SH-SY5Y (cell line): ENCODE measurements at regions not wholly inside any gene's neighbourhood (a gene's known extent, or its start where the extent isn't known, plus 50 kb on each side); places are given as distances from the start of the nearest gene placed in this dataset.

Source experiments
- GATA2 ChIP-seq: IDR thresholded peaks from 2 replicates; pipeline ENCODE4 v1.6.1; 2011; ENCODE audit warnings: mild to moderate bottlenecking, low read depth, low read length
- GATA3 ChIP-seq: IDR thresholded peaks from 2 replicates; pipeline ENCODE4 v1.6.1; 2011; ENCODE audit warnings: low read depth, mild to moderate bottlenecking, low read length, moderate library complexity

GRCh38 chr2:181114021-181114420 is 133.6 kb downstream of the UBE2E3 start:
- TF ChIP-seq GATA3 = no peak
- no peak for TF ChIP-seq GATA2

- TF ChIP-seq GATA3 (no peak), GATA2 (no peak)
Observed at GRCh38 chr2:181116261-181116660, 135.9 kb downstream of the UBE2E3 start.

DNA sequence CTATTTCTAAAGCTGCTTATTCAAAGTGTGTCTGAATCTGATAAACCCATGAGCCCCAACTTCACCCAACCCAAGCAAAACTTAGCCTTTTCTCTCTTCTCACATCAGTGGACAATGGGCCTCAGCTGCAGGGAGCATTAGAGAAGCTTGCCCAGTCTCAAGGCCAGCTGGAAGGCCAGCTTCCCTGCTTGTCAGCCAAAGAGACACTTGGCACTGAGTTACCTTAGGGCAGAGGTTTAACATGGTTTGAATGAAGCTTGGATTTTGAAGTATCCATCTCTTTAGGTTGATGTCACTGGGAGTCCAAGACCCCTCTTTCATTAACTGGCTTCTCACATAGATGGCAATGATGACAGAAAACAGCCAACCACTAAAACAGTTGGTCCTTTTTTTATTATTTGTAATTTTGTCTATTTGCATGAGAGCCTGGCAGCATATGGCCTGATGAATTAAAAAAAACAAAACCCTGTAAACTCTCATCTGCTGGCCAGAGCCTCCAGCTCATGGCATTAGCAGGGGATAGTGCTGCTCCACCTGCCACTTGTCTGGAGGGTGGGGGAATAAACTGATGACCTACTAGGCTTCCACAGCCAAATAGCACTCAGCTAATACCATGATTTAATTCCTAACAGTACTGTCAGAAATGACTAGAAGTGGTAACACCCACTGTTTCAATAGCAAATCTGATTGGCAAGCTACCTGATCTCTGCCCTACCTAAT is 137.0 kb downstream of the UBE2E3 start:
- TF ChIP-seq GATA2 (no peak), GATA3 (no peak)

DNA sequence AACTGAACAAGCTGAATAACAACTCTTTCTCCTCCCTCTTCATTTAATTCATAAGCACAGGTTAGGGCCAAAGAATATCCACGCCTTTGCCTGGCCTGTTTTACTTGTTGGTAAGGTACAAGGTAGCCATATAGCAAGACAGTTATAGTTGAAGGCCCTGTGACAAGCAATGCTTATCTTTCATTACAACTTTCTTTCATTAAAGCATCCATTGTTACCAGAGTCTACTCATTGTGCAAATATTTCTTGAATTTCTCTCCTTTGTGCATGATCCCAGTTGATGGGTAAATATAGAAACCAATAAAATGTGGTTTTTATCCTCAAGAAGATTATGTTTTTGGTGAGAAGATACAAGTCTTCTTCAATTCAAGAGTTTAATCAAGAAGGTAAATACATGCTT is 140.2 kb downstream of the UBE2E3 start:
- TF ChIP-seq GATA2 (no peak), GATA3 (no peak)

DNA sequence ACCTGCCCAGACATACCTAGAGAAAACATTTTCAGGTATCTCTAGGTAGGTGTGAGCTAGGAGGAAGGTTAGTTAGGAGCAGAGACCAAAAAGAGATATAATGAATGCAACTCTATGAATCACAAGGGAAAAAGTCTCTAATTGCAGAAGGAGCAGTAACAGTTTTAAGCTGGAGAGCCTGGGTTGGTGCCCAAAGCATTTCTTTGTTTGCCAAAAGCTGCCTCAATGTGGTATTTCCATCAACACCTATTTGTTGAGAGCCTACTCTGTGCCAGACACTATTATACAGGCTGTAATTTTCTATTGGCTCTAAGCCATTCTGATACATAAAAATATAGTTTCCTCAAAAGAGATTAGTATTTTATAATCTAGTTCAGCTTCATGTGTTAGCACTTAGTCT is 141.6 kb downstream of the UBE2E3 start:
- no peak for TF ChIP-seq GATA2
- no peak for TF ChIP-seq GATA3

DNA sequence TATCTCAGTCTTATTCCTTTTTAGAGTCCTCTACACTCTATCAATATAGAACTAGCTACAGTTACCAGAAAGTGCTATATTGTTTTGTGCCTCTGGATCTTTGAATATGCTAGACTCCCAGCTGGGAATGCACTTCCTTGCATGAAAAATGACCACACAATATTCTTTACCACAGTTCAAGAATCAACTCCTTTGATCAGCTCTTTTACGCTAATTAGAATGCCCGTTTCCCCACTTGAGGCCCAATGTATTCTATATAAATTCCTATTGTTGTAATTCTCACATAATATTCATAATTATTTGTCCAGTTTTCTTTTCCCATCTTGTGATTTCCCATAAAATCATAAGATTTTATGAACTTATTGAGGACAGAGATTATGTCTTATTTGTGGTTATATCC is 142.2 kb downstream of the UBE2E3 start:
- TF ChIP-seq GATA2 (no peak), GATA3 (no peak)

DNA sequence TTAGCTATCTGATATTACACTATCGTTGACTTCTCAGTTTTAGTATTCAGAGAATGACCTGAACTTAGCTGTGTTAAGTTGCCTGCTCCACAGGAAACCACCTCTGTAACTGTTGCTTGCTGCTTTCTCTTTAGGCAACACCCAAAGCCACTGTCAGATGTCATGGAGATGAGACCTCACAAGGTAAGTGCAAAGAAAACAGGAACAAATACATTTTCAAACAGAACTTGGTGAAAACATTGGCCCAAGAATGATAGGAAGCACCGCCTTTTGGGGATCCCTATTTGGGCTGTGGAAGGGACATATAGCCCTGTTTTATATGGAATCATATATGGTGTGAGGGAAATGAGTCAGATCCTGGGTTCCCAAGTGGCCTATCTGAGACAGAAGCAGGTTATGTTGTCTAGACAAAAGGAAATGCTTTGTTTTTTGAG is 143.4 kb downstream of the UBE2E3 start:
- TF ChIP-seq GATA3 (no peak), GATA2 (no peak)

DNA sequence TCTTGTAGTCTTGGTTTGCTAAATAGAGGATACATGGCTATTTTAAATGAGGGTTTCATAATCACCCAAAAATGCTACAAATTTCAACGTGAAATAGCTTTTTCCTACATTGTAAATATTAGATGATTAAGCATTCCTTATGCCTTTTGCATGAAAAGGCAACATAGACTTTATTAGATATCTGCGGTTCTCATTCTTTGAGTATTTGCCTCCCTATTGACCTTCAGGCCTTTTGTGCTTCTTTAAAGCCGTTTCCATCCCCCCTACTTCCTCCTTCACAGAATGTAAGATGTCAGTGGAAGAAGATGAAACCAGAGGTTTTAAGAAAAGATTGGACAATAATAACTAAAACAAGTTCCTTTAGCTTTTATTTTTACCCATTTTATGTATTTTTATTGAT is 144.1 kb downstream of the UBE2E3 start:
- no peak for TF ChIP-seq GATA3
- no peak for TF ChIP-seq GATA2

DNA sequence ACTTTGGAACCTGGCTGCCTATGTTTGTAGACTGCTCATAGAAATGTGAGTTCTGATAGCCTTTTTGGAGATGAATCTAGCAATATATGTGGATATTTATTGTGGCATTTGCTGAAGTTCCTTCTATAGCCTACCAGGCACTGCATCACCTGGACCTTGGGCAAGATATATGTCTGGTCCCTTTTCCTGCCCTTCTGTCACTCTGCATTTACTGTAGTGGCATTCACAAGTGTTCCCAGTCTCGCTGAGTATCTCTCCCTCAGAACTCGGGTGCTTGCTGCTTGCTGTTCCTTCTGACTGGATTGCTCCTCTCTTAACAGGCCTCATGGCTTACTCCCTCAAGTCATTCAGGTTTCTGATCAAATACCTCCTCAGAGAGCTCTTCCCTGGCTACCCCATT is 145.0 kb downstream of the UBE2E3 start:
- TF ChIP-seq GATA3 (no peak), GATA2 (no peak)

DNA sequence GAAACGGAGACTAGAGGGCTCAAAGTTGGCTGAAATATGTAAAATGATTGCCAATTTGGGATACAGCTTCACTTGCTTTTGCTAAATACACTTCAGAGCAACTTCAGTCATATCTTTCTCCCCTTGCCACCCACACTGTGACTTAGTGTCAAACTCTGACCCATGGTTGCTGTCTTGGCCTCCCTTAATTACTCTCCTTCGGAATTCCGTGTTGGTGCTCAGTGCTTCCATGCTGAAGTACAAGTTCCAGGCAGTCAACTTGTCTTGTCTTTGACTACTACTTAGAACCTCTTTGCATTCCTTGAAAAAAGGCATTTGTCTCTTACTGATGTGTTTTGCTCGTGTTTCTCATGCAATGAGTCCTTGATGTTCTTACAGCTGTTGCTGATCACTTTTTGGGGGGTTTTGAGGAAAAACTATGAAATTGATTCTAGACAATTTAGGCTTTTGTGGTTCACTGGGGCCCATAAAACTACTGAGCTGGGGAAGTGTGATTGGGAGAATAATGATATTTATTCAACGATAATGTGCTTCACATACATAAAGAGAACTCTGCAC is 146.0 kb downstream of the UBE2E3 start:
- TF ChIP-seq GATA2 (no peak), GATA3 (no peak)

DNA sequence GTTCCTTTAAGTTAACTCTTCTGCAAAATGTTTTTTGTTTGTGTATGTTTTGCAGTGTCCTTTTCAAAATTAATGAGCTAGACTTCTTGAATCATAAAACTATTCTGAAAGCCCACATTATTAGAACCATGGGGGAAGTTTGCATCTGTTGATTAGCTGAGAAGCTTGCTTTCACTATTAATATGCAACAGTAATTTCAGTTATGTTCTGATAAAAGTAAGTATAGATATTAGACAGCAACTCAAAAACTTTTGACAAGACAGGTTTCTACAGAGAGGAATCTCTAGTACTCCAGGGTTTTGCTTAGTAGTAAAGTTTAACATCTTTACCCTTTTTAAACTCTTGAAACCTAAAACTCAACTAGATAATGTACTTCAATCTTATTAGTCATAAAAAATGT is 147.8 kb downstream of the UBE2E3 start:
- TF ChIP-seq GATA3 (no peak), GATA2 (no peak)

GRCh38 chr2:181129364-181130056 is 149.1 kb downstream of the UBE2E3 start:
- no peak for TF ChIP-seq GATA2
- TF ChIP-seq GATA3 = no peak

GRCh38 chr2:181130686-181131085 is 150.3 kb downstream of the UBE2E3 start:
- no peak for TF ChIP-seq GATA3
- no peak for TF ChIP-seq GATA2

DNA sequence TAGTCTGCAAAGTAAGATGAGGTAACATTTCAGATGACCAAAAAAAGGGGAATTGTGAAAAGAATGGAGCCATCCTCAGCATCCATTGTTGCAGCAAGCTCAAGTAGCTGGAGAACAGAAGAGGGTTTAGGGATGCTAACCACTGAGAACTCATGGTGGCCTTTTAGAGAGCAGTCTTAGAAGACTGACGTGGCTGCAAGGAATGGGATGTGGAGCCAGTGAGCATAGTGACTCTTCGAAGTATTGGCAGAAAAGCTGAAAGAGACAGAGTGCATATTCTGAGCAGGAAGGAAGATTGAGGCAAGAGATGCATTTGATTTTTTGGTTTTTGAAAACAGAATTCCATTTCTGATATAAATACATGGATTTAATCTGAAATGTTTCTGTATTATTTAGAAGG is 151.2 kb downstream of the UBE2E3 start:
- TF ChIP-seq GATA2 = no peak
- no peak for TF ChIP-seq GATA3

- no peak for TF ChIP-seq GATA3
- no peak for TF ChIP-seq GATA2
Observed at GRCh38 chr2:181138816-181139215, 158.4 kb downstream of the UBE2E3 start.

DNA sequence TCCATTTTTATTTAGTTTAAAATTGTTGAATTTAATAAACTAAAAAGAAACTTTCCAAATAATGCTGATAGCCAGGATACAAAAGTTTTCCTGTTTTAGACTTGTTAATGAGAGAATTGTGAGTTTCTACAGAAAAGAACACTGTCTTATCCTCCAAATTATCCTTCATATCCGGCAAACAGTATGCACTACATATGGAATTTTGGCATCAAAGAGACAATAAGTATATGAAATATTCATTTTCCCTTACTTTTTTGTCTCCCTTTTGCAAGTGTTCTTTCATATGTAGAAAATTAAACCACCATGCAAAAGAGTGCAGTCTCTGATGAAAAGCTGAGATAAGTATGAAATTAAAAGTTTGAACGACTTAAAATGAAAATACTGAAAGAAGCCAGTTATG is 159.4 kb downstream of the UBE2E3 start:
- TF ChIP-seq GATA2 (no peak), GATA3 (no peak)
